MM.1S (cell line): ENCODE measurements at regions not wholly inside any gene's neighbourhood (a gene's known extent, or its start where the extent isn't known, plus 50 kb on each side); places are given as distances from the start of the nearest gene placed in this dataset.

Experiments used
- DNase-seq: peaks from one replicate; pipeline ENCODE4 v3.0.0-alpha.2; 2015
- H2AFZ ChIP-seq: fragments of 300-600 bp; sonication (generic); 2 replicates; pipeline ENCODE4 v1.6.0; 2016; ENCODE audit warnings: antibody characterized with exemption, low read length
- H3F3A ChIP-seq: fragments of 300-600 bp; sonication (generic); 2 replicates; pipeline ENCODE4 v1.6.1; 2016; ENCODE audit warnings: mild to moderate bottlenecking, antibody characterized with exemption, low read length, moderate library complexity, mixed read lengths; ENCODE audit not compliant: insufficient read depth
- H3K27ac ChIP-seq: fragments of 300-600 bp; sonication (generic); 2 replicates; pipeline ENCODE4 v1.5.1; 2016; ENCODE audit warnings: mild to moderate bottlenecking, low read length
- H3K27me3 ChIP-seq: fragments of 300-600 bp; sonication (generic); replicated peaks from 2 replicates; pipeline ENCODE4 v1.6.0; 2016; ENCODE audit warnings: low read length; ENCODE audit not compliant: insufficient read depth
- H3K36me3 ChIP-seq: fragments of 300-600 bp; sonication (generic); replicated peaks from 2 replicates; pipeline ENCODE4 v1.6.1; 2016; ENCODE audit warnings: mild to moderate bottlenecking, low read length, mixed read lengths; ENCODE audit not compliant: insufficient read depth
- H3K4me1 ChIP-seq: fragments of 300-600 bp; sonication (generic); 2 replicates; pipeline ENCODE4 v1.6.1; 2016; ENCODE audit warnings: low read length, mixed read lengths
- H3K4me2 ChIP-seq: fragments of 300-600 bp; sonication (generic); 2 replicates; pipeline ENCODE4 v1.6.0; 2016; ENCODE audit warnings: low read depth, low read length
- H3K4me3 ChIP-seq: fragments of 300-600 bp; sonication (generic); 2 replicates; pipeline ENCODE4 v1.5.1; 2016; ENCODE audit warnings: low read length, mixed read lengths
- H3K79me2 ChIP-seq: fragments of 300-600 bp; sonication (generic); 2 replicates; pipeline ENCODE4 v1.6.1; 2016; ENCODE audit warnings: mixed run types, low read length, mixed read lengths
- H3K9ac ChIP-seq: fragments of 300-600 bp; sonication (generic); 2 replicates; pipeline ENCODE4 v1.6.1; 2016; ENCODE audit warnings: low read length, mixed read lengths
- H3K9me2 ChIP-seq: fragments of 300-600 bp; sonication (generic); replicated peaks from 2 replicates; pipeline ENCODE4 v1.6.1; 2016; ENCODE audit warnings: mild to moderate bottlenecking, low read length, mixed read lengths; ENCODE audit not compliant: insufficient read depth
- H3K9me3 ChIP-seq: fragments of 300-600 bp; sonication (generic); replicated peaks from 2 replicates; pipeline ENCODE4 v1.6.1; 2016; ENCODE audit warnings: mild to moderate bottlenecking, low read length, mixed read lengths; ENCODE audit not compliant: insufficient read depth
- H4K20me1 ChIP-seq: fragments of 300-600 bp; sonication (generic); 2 replicates; pipeline ENCODE4 v1.6.1; 2016; ENCODE audit warnings: mild to moderate bottlenecking, low read length, moderate library complexity, mixed read lengths; ENCODE audit not compliant: insufficient read depth
- EZH2 ChIP-seq: fragments of 300-600 bp; sonication (generic); optimal IDR thresholded peaks from 2 replicates; pipeline ENCODE3; 2017; ENCODE audit warnings: low read depth, mild to moderate bottlenecking, antibody characterized with exemption, low read length, mixed read lengths
- EZH2phosphoT487 ChIP-seq: fragments of 300-600 bp; sonication (generic); IDR thresholded peaks from 2 replicates; pipeline ENCODE4 v1.6.1; 2018; ENCODE audit warnings: antibody characterized with exemption, low read length
- TF ChIP-seq, protein P1 (sequence below): fragments of 300-600 bp; sonication (generic); IDR thresholded peaks from 2 replicates; pipeline ENCODE4 v1.5.1; 2016; ENCODE audit warnings: antibody characterized with exemption, low read length, mixed read lengths

GRCh38 chr5:12343558-12343957, 439.3 kb upstream of the CTNND2 start:
- Histone ChIP-seq H3F3A (no peaks in the 10 kb centered on the region), H3K27me3 (no peaks in the 10 kb centered on the region), H3K9me3 (no peaks in the 10 kb centered on the region), H3K27ac (no peak overlapping the region), H4K20me1 (no peaks in the 10 kb centered on the region), H2AFZ (no peak overlapping the region), H3K4me2 (no peak overlapping the region), H3K9ac (no peak overlapping the region), H3K79me2 (no peaks in the 10 kb centered on the region), H3K4me1 (no peaks in the 10 kb centered on the region), H3K4me3 (no peak overlapping the region), H3K36me3 (no peaks in the 10 kb centered on the region), H3K9me2 (no peaks in the 10 kb centered on the region)
- TF ChIP-seq EZH2, result no peak
- no peak for TF ChIP-seq EZH2phosphoT487
- TF ChIP-seq, protein P1, sequence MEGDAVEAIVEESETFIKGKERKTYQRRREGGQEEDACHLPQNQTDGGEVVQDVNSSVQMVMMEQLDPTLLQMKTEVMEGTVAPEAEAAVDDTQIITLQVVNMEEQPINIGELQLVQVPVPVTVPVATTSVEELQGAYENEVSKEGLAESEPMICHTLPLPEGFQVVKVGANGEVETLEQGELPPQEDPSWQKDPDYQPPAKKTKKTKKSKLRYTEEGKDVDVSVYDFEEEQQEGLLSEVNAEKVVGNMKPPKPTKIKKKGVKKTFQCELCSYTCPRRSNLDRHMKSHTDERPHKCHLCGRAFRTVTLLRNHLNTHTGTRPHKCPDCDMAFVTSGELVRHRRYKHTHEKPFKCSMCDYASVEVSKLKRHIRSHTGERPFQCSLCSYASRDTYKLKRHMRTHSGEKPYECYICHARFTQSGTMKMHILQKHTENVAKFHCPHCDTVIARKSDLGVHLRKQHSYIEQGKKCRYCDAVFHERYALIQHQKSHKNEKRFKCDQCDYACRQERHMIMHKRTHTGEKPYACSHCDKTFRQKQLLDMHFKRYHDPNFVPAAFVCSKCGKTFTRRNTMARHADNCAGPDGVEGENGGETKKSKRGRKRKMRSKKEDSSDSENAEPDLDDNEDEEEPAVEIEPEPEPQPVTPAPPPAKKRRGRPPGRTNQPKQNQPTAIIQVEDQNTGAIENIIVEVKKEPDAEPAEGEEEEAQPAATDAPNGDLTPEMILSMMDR, result no peak
- no peak for DNase-seq

- no peak for DNase-seq
- Histone ChIP-seq H3K27ac (no peak overlapping the region), H3K4me3 (no peak overlapping the region), H4K20me1 (no peaks in the 10 kb centered on the region), H3K9me2 (no peaks in the 10 kb centered on the region), H3K9ac (no peak overlapping the region), H3K4me1 (no peaks in the 10 kb centered on the region), H2AFZ (no peak overlapping the region), H3K4me2 (no peak overlapping the region), H3K27me3 (no peaks in the 10 kb centered on the region), H3K9me3 (no peaks in the 10 kb centered on the region), H3K79me2 (no peaks in the 10 kb centered on the region), H3K36me3 (no peaks in the 10 kb centered on the region), H3F3A (no peaks in the 10 kb centered on the region)
- TF ChIP-seq EZH2 (no peak), EZH2phosphoT487 (no peak)
- TF ChIP-seq, protein P1, result no peak
Observed at GRCh38 chr5:12335938-12336337, 431.7 kb upstream of the CTNND2 start.

DNA sequence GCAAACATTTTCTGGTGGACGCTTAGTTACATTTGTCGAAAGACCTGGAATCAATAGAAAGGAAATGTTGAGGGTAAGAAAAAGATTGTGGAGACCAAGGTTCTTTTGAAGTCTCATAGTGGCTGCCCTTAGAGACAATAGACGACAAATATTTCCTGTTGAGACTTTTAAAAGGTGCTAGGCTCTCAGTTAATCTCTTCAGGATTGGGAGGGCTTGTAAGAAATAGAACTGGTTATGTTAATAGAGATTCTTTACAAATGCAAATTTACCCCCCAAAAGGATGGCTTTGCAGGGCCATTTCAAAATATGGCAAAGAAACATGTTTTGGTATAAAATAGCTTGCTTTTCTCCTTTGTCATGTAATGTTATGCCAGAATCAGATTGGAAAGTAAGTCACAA, 428.2 kb upstream of the CTNND2 start:
- H3F3A ChIP-seq, result no peaks in the 10 kb centered on the region
- H3K9me3 ChIP-seq, result no peaks in the 10 kb centered on the region
- no peaks in the 10 kb centered on the region for H4K20me1 ChIP-seq
- H3K27ac ChIP-seq, result no peak overlapping the region
- H3K36me3 ChIP-seq, result no peaks in the 10 kb centered on the region
- no peak overlapping the region for H3K4me3 ChIP-seq
- no peak overlapping the region for H3K9ac ChIP-seq
- no peaks in the 10 kb centered on the region for H3K4me1 ChIP-seq
- TF ChIP-seq EZH2phosphoT487 (no peak), EZH2 (no peak)
- TF ChIP-seq, protein P1, result no peak
- no peaks in the 10 kb centered on the region for H3K27me3 ChIP-seq
- no peak for DNase-seq
- no peaks in the 10 kb centered on the region for H3K9me2 ChIP-seq
- H3K79me2 ChIP-seq, result no peaks in the 10 kb centered on the region
- no peak overlapping the region for H2AFZ ChIP-seq
- no peak overlapping the region for H3K4me2 ChIP-seq
